H1 (cell line): ENCODE measurements at regions not wholly inside any gene's neighbourhood (a gene's known extent, or its start where the extent isn't known, plus 50 kb on each side); places are given as distances from the start of the nearest gene placed in this dataset.

ENCODE experiments used
- CTCF ChIA-PET: fragments of 300-600 bp; sonication (Branson Sonifier 250); formaldehyde crosslinking; loops from one replicate; lab custom pipeline; 2021; ENCODE audit not compliant: partially characterized antibody; lab: Charles Lee
- POLR2A ChIA-PET: fragments of 300-600 bp; sonication (Branson Sonifier 250); formaldehyde crosslinking; loops from one replicate; lab custom pipeline; 2021; ENCODE audit warnings: inconsistent platforms; ENCODE audit not compliant: partially characterized antibody; lab: Charles Lee
- DNase-seq, 2 experiments: peaks; one replicate each; pipeline versions ENCODE4 v3.0.0 to v3.0.0-alpha.2; 2010 to 2022; ENCODE audit warnings: low spot score in 2 of 2, low read depth in 1 of 2, mixed read lengths in 1 of 2
- FAIRE-seq: peaks from 2 replicates; lab custom pipeline; 2011; peaks lifted over from hg19 to GRCh38; lab: Jason Lieb, UNC
- H2AFZ ChIP-seq: 2 replicates; pipeline ENCODE4 v1.8.1; 2012; ENCODE audit warnings: low read length, inconsistent platforms
- H2AK5ac ChIP-seq: 2 replicates; pipeline ENCODE4 v1.6.1; 2013; ENCODE audit warnings: low read depth, low read length
- H2BK120ac ChIP-seq: replicated peaks from 2 replicates; pipeline ENCODE3; 2013; ENCODE audit warnings: low read depth, low read length, inconsistent platforms
- H2BK12ac ChIP-seq: 2 replicates; pipeline ENCODE4 v1.6.1; 2013; ENCODE audit warnings: low read depth, low read length
- H2BK15ac ChIP-seq: 2 replicates; pipeline ENCODE4 v1.6.1; 2013; ENCODE audit warnings: low read length
- H2BK20ac ChIP-seq: 2 replicates; pipeline ENCODE4 v1.6.1; 2013; ENCODE audit warnings: low read length
- H2BK5ac ChIP-seq: 2 replicates; pipeline ENCODE4 v1.6.1; 2013; ENCODE audit warnings: low read depth, low read length
- H3K14ac ChIP-seq: 2 replicates; pipeline ENCODE4 v1.6.1; 2013; ENCODE audit warnings: inconsistent platforms; ENCODE audit not compliant: insufficient read length
- H3K18ac ChIP-seq: 2 replicates; pipeline ENCODE4 v1.6.1; 2013; ENCODE audit warnings: low read length; ENCODE audit errors: extremely low read depth
- H3K23ac ChIP-seq: 2 replicates; pipeline ENCODE4 v1.6.1; 2013; ENCODE audit warnings: inconsistent platforms; ENCODE audit not compliant: insufficient read length
- H3K23me2 ChIP-seq: 2 replicates; pipeline ENCODE4 v1.6.1; 2013; ENCODE audit warnings: low read depth, low read length
- H3K27ac ChIP-seq: 2 replicates; pipeline ENCODE4 v1.6.1; 2011; ENCODE audit warnings: low read depth, low read length, inconsistent platforms
- H3K27me3 ChIP-seq, 4 experiments: replicated peaks in 1 of 4; 1 replicate in 1 of 4; 2 replicates in 3 of 4; pipeline versions ENCODE4 v1.6.1 to v1.8.1; 2011 to 2013; ENCODE audit warnings: low read length in 3 of 4, mild to moderate bottlenecking in 3 of 4, inconsistent platforms in 2 of 4, mixed read lengths in 2 of 4, moderate library complexity in 1 of 4; ENCODE audit not compliant: control insufficient read depth in 3 of 4, insufficient read depth in 3 of 4; ENCODE audit errors: extremely low read depth in 1 of 4
- H3K36me3 ChIP-seq, 4 experiments: 2 replicates each; pipeline versions ENCODE4 v1.6.1 to v1.8.1; 2011 to 2013; ENCODE audit warnings: mild to moderate bottlenecking in 4 of 4, low read length in 3 of 4, moderate library complexity in 2 of 4, control low read depth in 1 of 4, inconsistent platforms in 1 of 4; ENCODE audit not compliant: insufficient read depth in 4 of 4, control insufficient read depth in 2 of 4
- H3K4ac ChIP-seq: replicated peaks from 2 replicates; pipeline ENCODE3; 2013; ENCODE audit warnings: low read length, low read depth, mixed read lengths, inconsistent platforms; ENCODE audit not compliant: insufficient read length
- H3K4me1 ChIP-seq, 4 experiments: replicated peaks in 1 of 4; 1 replicate in 1 of 4; 2 replicates in 3 of 4; pipeline versions ENCODE4 v1.6.1 to v1.8.1; 2011 to 2013; ENCODE audit warnings: low read length in 3 of 4, inconsistent platforms in 2 of 4, mixed read lengths in 1 of 4; ENCODE audit not compliant: insufficient read depth in 4 of 4, control insufficient read depth in 3 of 4
- H3K4me2 ChIP-seq, 2 experiments: 2 replicates each; pipeline versions ENCODE4 v1.6.1 to v1.8.1; 2011 to 2013; ENCODE audit warnings: low read depth in 2 of 2, low read length in 2 of 2, control low read depth in 1 of 2, inconsistent platforms in 1 of 2, mild to moderate bottlenecking in 1 of 2; ENCODE audit not compliant: insufficient read depth in 1 of 2
- H3K4me3 ChIP-seq, 4 experiments: fragments of 200-600, 300-600 bp in 1 of 4; sonication (generic), shearing (Covaris generic), sonication (Bioruptor Twin) in 1 of 4; 2 replicates each; pipeline versions ENCODE4 v1.5.1 to v1.8.1; 2011 to 2016; ENCODE audit warnings: low read length in 4 of 4, low read depth in 3 of 4, control low read depth in 2 of 4, inconsistent platforms in 2 of 4, mild to moderate bottlenecking in 2 of 4, mixed read lengths in 1 of 4, moderate library complexity in 1 of 4; ENCODE audit not compliant: insufficient read depth in 2 of 4; ENCODE audit errors: extremely low read depth in 1 of 4
- H3K56ac ChIP-seq: replicated peaks from 2 replicates; pipeline ENCODE3; 2013; ENCODE audit warnings: low read depth, mild to moderate bottlenecking, mixed read lengths, low read length, inconsistent platforms; ENCODE audit not compliant: insufficient read length
- H3K79me1 ChIP-seq: 2 replicates; pipeline ENCODE4 v1.6.1; 2013; ENCODE audit warnings: low read depth, low read length, control low read depth
- H3K79me2 ChIP-seq, 2 experiments: 2 replicates each; pipeline versions ENCODE4 v1.6.1 to v1.8.1; 2012 to 2013; ENCODE audit warnings: low read length in 2 of 2, mild to moderate bottlenecking in 2 of 2, inconsistent platforms in 1 of 2; ENCODE audit not compliant: insufficient read depth in 2 of 2, control insufficient read depth in 1 of 2
- H3K9ac ChIP-seq, 4 experiments: replicated peaks in 1 of 4; 1 replicate in 1 of 4; 2 replicates in 3 of 4; pipeline versions ENCODE4 v1.6.1 to v1.8.1; 2011 to 2013; ENCODE audit warnings: low read depth in 3 of 4, low read length in 3 of 4, control low read depth in 2 of 4, mild to moderate bottlenecking in 2 of 4, moderate library complexity in 2 of 4, inconsistent platforms in 1 of 4; ENCODE audit errors: extremely low read depth in 1 of 4
- H3K9me3 ChIP-seq, 2 experiments: 2 replicates each; pipeline versions ENCODE4 v1.6.1 to v1.8.1; 2012 to 2013; ENCODE audit warnings: mild to moderate bottlenecking in 2 of 2, moderate library complexity in 2 of 2, control low read depth in 1 of 2, inconsistent platforms in 1 of 2, low read depth in 1 of 2, low read length in 1 of 2, mixed read lengths in 1 of 2; ENCODE audit not compliant: insufficient read depth in 2 of 2
- H4K20me1 ChIP-seq, 2 experiments: replicated peaks in 1 of 2; 2 replicates each; pipeline versions ENCODE3 to v1.8.1; 2011 to 2013; ENCODE audit warnings: inconsistent platforms in 2 of 2, low read length in 2 of 2, mild to moderate bottlenecking in 1 of 2; ENCODE audit not compliant: insufficient read depth in 2 of 2, control insufficient read depth in 1 of 2
- H4K5ac ChIP-seq: 2 replicates; pipeline ENCODE4 v1.6.1; 2013; ENCODE audit warnings: low read length, low read depth, mixed read lengths, inconsistent platforms; ENCODE audit not compliant: insufficient read length
- H4K8ac ChIP-seq: 2 replicates; pipeline ENCODE4 v1.8.0; 2013; ENCODE audit warnings: mild to moderate bottlenecking, moderate library complexity, low read length, inconsistent platforms; ENCODE audit not compliant: insufficient read depth; ENCODE audit errors: extremely low read depth
- H4K91ac ChIP-seq: replicated peaks from 2 replicates; pipeline ENCODE3; 2013; ENCODE audit warnings: low read length, mixed read lengths, inconsistent platforms; ENCODE audit not compliant: insufficient read length
- CTCF ChIP-seq, 3 experiments: IDR thresholded peaks; 1 replicate in 2 of 3; 2 replicates in 1 of 3; pipeline versions ENCODE4 v1.5.1 to v1.6.1; 2011; ENCODE audit warnings: low read length in 3 of 3, mild to moderate bottlenecking in 3 of 3, inconsistent platforms in 2 of 3, low read depth in 1 of 3, moderate library complexity in 1 of 3; ENCODE audit not compliant: insufficient read depth in 1 of 3; ENCODE audit errors: control extremely low read depth in 1 of 3
- EZH2 ChIP-seq: fragments of 200-600 bp; sonication (generic); IDR thresholded peaks from 2 replicates; pipeline ENCODE4 v1.7.1; 2012; ENCODE audit warnings: low read depth, mild to moderate bottlenecking, moderate library complexity, low read length, inconsistent platforms; ENCODE audit not compliant: severe bottlenecking
- GTF2F1 ChIP-seq: IDR thresholded peaks from 2 replicates; pipeline ENCODE4 v1.6.1; 2012; ENCODE audit warnings: low read depth, low read length, improper control_type of control experiment, borderline replicate concordance
- NANOG ChIP-seq: IDR thresholded peaks from 2 replicates; pipeline ENCODE4 v1.6.1; 2011; ENCODE audit warnings: low read length, low read depth, mild to moderate bottlenecking, inconsistent platforms; ENCODE audit not compliant: insufficient read depth, poor library complexity, severe bottlenecking
- POLR2A ChIP-seq, 2 experiments: IDR thresholded peaks; 1 replicate in 1 of 2; 2 replicates in 1 of 2; pipeline ENCODE4 v1.6.1; 2011; ENCODE audit warnings: low read depth in 2 of 2, low read length in 2 of 2, mild to moderate bottlenecking in 2 of 2; ENCODE audit errors: control extremely low read depth in 1 of 2
- SIRT6 ChIP-seq: IDR thresholded peaks from one replicate; pipeline ENCODE4 v1.7.1; 2012; ENCODE audit warnings: low read length, inconsistent platforms
- TAF7 ChIP-seq: optimal IDR thresholded peaks from 2 replicates; pipeline ENCODE3; 2011; ENCODE audit warnings: low read depth, mild to moderate bottlenecking, inconsistent platforms, low read length, moderate library complexity, borderline replicate concordance
- TCF12 ChIP-seq: IDR thresholded peaks from 2 replicates; pipeline ENCODE4 v1.6.1; 2011; ENCODE audit warnings: low read depth, mild to moderate bottlenecking, low read length
- WGBS, 2 experiments: shearing (Covaris generic) in 1 of 2; methylation state at CpG; one replicate each; pipeline versions ENCODE4 v1.1.6 to v1.1.7; 2013 to 2015; ENCODE audit warnings: low lambda C conversion rate in 2 of 2, mixed read lengths in 2 of 2, inconsistent platforms in 1 of 2, low coverage in 1 of 2, missing lambda C conversion rate in 1 of 2; ENCODE audit not compliant: insufficient replicate concordance in 2 of 2, insufficient coverage in 1 of 2, insufficient read length in 1 of 2; ENCODE audit errors: extremely low coverage in 1 of 2, missing lambda C conversion rate in 1 of 2; 5-methylcytosine and 5-hydroxymethylcytosine counted together

GRCh38 chr3:153232851-153233271 is 70.8 kb downstream of the RAP2B start:
- H3K4me2 ChIP-seq: no peak overlapping the region
- H2BK120ac ChIP-seq: no peak overlapping the region
- H4K8ac ChIP-seq: no peak overlapping the region
- no peaks in the 10 kb centered on the region for H3K79me1 ChIP-seq
- H4K91ac ChIP-seq: no peak overlapping the region
- ChIA-PET POLR2A (no interaction called here), CTCF (no interaction called here)
- no peak overlapping the region for H3K23ac ChIP-seq
- H2BK20ac ChIP-seq: no peak overlapping the region
- H2AK5ac ChIP-seq: no peak overlapping the region
- H3K79me2 ChIP-seq: no peaks in the 10 kb centered on the region
- H3K4me3 ChIP-seq: no peak overlapping the region
- TF ChIP-seq POLR2A (IDR thresholded peaks at IDR 0.05; ENCODE audit: control extremely low read depth in 1 of 2, low read depth in 2 of 2, low read length in 2 of 2) (no peak), TAF7 (no peak), GTF2F1 (no peak), CTCF (IDR thresholded peaks at IDR 0.05; ENCODE audit: control extremely low read depth in 1 of 3, insufficient read depth in 1 of 3, low read depth in 1 of 3, low read length in 3 of 3) (no peak), SIRT6 (no peak), EZH2 (no peak), TCF12 (no peak), NANOG (no peak)
- H3K4ac ChIP-seq: no peak overlapping the region
- H2BK12ac ChIP-seq: no peak overlapping the region
- WGBS, 2 experiments: 97% methylated on average over 3 of the region's 3 CpGs; no CpG with 5 or more reads in 1 of the 2 experiments
- H3K9me3 ChIP-seq: no peaks in the 10 kb centered on the region
- H3K9ac ChIP-seq: no peak overlapping the region
- H3K4me1 ChIP-seq: no peaks in the 10 kb centered on the region
- H2AFZ ChIP-seq: no peak overlapping the region
- H3K18ac ChIP-seq: no peak overlapping the region
- no peak overlapping the region for H3K27ac ChIP-seq
- no peaks in the 10 kb centered on the region for H3K36me3 ChIP-seq
- no peaks in the 10 kb centered on the region for H4K20me1 ChIP-seq
- H3K14ac ChIP-seq: no peak overlapping the region
- no peak overlapping the region for H2BK5ac ChIP-seq
- H3K23me2 ChIP-seq: no peaks in the 10 kb centered on the region
- H3K27me3 ChIP-seq: no peaks in the 10 kb centered on the region
- H4K5ac ChIP-seq: no peak overlapping the region
- H3K56ac ChIP-seq: no peak overlapping the region
- no peak overlapping the region for H2BK15ac ChIP-seq
- DNase-seq: no peak
- no peak for FAIRE-seq
